PFSK-1 (cell line): ENCODE measurements at regions not wholly inside any gene's neighbourhood (a gene's known extent, or its start where the extent isn't known, plus 50 kb on each side); places are given as distances from the start of the nearest gene placed in this dataset.

ENCODE experiments used
- FOXP2 ChIP-seq: optimal IDR thresholded peaks from 2 replicates; pipeline ENCODE3; 2011; ENCODE audit warnings: borderline replicate concordance, control low read depth, inconsistent platforms; ENCODE audit not compliant: insufficient read depth; ENCODE audit errors: extremely low read length, extremely low read depth
- POLR2AphosphoS5 ChIP-seq: IDR thresholded peaks from 2 replicates; pipeline ENCODE4 v1.6.1; 2012; ENCODE audit warnings: low read depth, mild to moderate bottlenecking, control low read depth, low read length, moderate library complexity
- REST ChIP-seq, 2 experiments: IDR thresholded peaks; 2 replicates each; pipeline versions ENCODE4 v1.6.1 to v1.8.0; 2011 to 2012; ENCODE audit warnings: low read depth in 2 of 2, low read length in 2 of 2, control low read depth in 1 of 2, inconsistent platforms in 1 of 2, mild to moderate bottlenecking in 1 of 2, moderate library complexity in 1 of 2; ENCODE audit not compliant: insufficient read depth in 1 of 2
- SIN3A ChIP-seq: IDR thresholded peaks from 2 replicates; pipeline ENCODE4 v1.6.1; 2012; ENCODE audit warnings: mild to moderate bottlenecking, low read length, moderate library complexity, borderline replicate concordance; ENCODE audit not compliant: insufficient read depth
- TAF1 ChIP-seq: IDR thresholded peaks from 2 replicates; pipeline ENCODE4 v1.6.1; 2012; ENCODE audit warnings: low read length, control low read depth, borderline replicate concordance; ENCODE audit not compliant: insufficient read depth

- no peak for TF ChIP-seq TAF1
These were observed 56.3 kb upstream of the TMEM72 start for GRCh38 chr10:44854693-44855350.

- TF ChIP-seq FOXP2 (no peak), SIN3A (no peak), REST (IDR thresholded peaks at IDR 0.05; ENCODE audit: insufficient read depth in 1 of 2, low read depth in 2 of 2, low read length in 2 of 2) (no peak), POLR2AphosphoS5 (no peak), TAF1 (no peak)
These were observed 54.4 kb upstream of the TMEM72 start for GRCh38 chr10:44856696-44857095.

GRCh38 chr10:44857363-44858016 is 53.6 kb upstream of the TMEM72 start:
- peak in 1 of 2 experiments; percentile 62; a peak in 2 of 4 replicates for TF ChIP-seq REST (IDR thresholded peaks at IDR 0.05; ENCODE audit: insufficient read depth in 1 of 2, low read depth in 2 of 2, low read length in 2 of 2)
- TF ChIP-seq TAF1: peak; percentile 48; the same call in 1 of the 2 replicates
- TF ChIP-seq FOXP2: peak; percentile 75
- 0 out of 2 replicates have a peak, but pooled peaks have one; percentile 62 for TF ChIP-seq SIN3A
- no peak for TF ChIP-seq POLR2AphosphoS5

- TF ChIP-seq FOXP2 (no peak), SIN3A (no peak), REST (IDR thresholded peaks at IDR 0.05; ENCODE audit: insufficient read depth in 1 of 2, low read depth in 2 of 2, low read length in 2 of 2) (no peak), TAF1 (no peak)
These were observed 53.1 kb upstream of the TMEM72 start for GRCh38 chr10:44858017-44858371.

GRCh38 chr10:44858988-44859387 is 52.1 kb upstream of the TMEM72 start:
- TF ChIP-seq TAF1: no peak
- TF ChIP-seq POLR2AphosphoS5: no peak
- TF ChIP-seq SIN3A: no peak

- TF ChIP-seq REST (IDR thresholded peaks at IDR 0.05; ENCODE audit: insufficient read depth in 1 of 2, low read depth in 2 of 2, low read length in 2 of 2): no peak
- no peak for TF ChIP-seq SIN3A
- no peak for TF ChIP-seq FOXP2
- TF ChIP-seq POLR2AphosphoS5: no peak
These were observed 51.4 kb upstream of the TMEM72 start for GRCh38 chr10:44859546-44860285.
